Thyroid gland (tissue), 4 donors: ENCODE measurements at regions not wholly inside any gene's neighbourhood (a gene's known extent, or its start where the extent isn't known, plus 50 kb on each side); places are given as distances from the start of the nearest gene placed in this dataset.

Experiments used
- POLR2A ChIP-seq, 2 donors: fragments of 450-650 bp; IDR thresholded peaks; one replicate each; pipeline ENCODE4 v1.6.1; 2017; ENCODE audit warnings: antibody characterized with exemption in 2 of 2, mild to moderate bottlenecking in 2 of 2, moderate library complexity in 1 of 2
- TF ChIP-seq, protein P1 (sequence below), 6 experiments: fragments of 200-600 bp in 3 of 6; fragments of 450-650 bp in 3 of 6; sonication (generic) in 3 of 6; IDR thresholded peaks; one replicate each; pipeline ENCODE4 v1.5.1; 2016 to 2019; ENCODE audit warnings: antibody characterized with exemption in 6 of 6, mild to moderate bottlenecking in 2 of 6, inconsistent platforms in 1 of 6, moderate library complexity in 1 of 6

DNA sequence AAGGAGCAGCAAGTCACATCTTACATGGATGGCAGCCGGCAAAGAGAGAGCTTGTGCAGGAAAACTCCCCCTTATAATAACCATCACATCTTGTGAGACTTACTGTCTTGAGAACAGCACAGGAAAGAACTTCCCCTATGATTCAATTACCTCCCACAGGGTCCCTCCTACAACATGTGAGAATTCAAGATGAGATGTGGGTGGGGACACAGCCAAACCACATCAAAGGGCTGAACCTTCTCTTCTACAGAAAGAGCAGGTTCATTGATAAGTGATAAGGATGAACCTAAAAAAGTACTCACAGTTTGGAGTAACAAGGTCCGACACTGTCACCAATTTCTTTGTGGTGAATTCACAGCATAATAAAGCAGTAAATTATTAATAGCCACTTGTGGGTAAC, 422.2 kb upstream of the FSIP2 start:
- TF ChIP-seq, protein P1, sequence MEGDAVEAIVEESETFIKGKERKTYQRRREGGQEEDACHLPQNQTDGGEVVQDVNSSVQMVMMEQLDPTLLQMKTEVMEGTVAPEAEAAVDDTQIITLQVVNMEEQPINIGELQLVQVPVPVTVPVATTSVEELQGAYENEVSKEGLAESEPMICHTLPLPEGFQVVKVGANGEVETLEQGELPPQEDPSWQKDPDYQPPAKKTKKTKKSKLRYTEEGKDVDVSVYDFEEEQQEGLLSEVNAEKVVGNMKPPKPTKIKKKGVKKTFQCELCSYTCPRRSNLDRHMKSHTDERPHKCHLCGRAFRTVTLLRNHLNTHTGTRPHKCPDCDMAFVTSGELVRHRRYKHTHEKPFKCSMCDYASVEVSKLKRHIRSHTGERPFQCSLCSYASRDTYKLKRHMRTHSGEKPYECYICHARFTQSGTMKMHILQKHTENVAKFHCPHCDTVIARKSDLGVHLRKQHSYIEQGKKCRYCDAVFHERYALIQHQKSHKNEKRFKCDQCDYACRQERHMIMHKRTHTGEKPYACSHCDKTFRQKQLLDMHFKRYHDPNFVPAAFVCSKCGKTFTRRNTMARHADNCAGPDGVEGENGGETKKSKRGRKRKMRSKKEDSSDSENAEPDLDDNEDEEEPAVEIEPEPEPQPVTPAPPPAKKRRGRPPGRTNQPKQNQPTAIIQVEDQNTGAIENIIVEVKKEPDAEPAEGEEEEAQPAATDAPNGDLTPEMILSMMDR (IDR thresholded peaks at IDR 0.05) = no peak
- no peak for TF ChIP-seq POLR2A (IDR thresholded peaks at IDR 0.05)
